Fibroblast of the aortic adventitia (primary cell): ENCODE measurements at regions not wholly inside any gene's neighbourhood (a gene's known extent, or its start where the extent isn't known, plus 50 kb on each side); places are given as distances from the start of the nearest gene placed in this dataset.
"Not testable (repeated sequence)": the region's sequence is repeated elsewhere in the genome, so short reads cannot be mapped to it uniquely, and the experiment has no call there.

Experiments used
- DNase-seq: peaks from one replicate; pipeline ENCODE4 v3.0.0-alpha.2; 2010; ENCODE audit warnings: low read depth
- H3K4me3 ChIP-seq: 2 replicates; pipeline ENCODE4 v1.5.1; 2011; ENCODE audit warnings: low read depth, mild to moderate bottlenecking, control low read depth, low read length, moderate library complexity
- TF ChIP-seq, protein P1 (sequence below): IDR thresholded peaks from 2 replicates; pipeline ENCODE4 v1.5.1; 2011; ENCODE audit warnings: mild to moderate bottlenecking, low read length, control low read depth, inconsistent platforms; ENCODE audit not compliant: insufficient read depth

- DNase-seq: no peak
- TF ChIP-seq, protein P1, sequence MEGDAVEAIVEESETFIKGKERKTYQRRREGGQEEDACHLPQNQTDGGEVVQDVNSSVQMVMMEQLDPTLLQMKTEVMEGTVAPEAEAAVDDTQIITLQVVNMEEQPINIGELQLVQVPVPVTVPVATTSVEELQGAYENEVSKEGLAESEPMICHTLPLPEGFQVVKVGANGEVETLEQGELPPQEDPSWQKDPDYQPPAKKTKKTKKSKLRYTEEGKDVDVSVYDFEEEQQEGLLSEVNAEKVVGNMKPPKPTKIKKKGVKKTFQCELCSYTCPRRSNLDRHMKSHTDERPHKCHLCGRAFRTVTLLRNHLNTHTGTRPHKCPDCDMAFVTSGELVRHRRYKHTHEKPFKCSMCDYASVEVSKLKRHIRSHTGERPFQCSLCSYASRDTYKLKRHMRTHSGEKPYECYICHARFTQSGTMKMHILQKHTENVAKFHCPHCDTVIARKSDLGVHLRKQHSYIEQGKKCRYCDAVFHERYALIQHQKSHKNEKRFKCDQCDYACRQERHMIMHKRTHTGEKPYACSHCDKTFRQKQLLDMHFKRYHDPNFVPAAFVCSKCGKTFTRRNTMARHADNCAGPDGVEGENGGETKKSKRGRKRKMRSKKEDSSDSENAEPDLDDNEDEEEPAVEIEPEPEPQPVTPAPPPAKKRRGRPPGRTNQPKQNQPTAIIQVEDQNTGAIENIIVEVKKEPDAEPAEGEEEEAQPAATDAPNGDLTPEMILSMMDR: no peak
- no peak overlapping the region for H3K4me3 ChIP-seq
Observed at GRCh38 chr14:53228966-53229365, 75.8 kb upstream of the DDHD1 start.

GRCh38 chr14:53227154-53227718 is 74.1 kb upstream of the DDHD1 start:
- TF ChIP-seq, protein P1: no peak
- no peak for DNase-seq
- no peak overlapping the region for H3K4me3 ChIP-seq

DNA sequence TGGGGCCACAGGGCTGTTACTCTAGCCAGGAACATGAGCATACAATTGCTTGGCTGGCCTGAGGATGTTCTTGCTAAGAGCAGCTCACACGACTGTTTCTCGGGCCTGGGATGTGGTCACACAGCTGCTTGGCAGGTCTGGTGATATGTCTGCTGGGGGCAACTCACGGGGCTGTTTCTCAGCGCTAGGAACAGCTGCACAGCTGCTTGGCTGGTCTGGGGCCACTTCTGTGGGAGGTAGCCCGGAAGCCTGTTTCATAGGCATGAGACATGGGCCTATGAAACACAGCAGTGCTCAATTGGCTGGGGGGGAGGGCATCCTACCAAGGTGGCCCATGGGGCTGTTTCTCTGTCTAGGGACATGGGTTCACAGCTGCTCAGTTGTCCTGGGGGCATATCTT is 73.4 kb upstream of the DDHD1 start:
- no peak overlapping the region for H3K4me3 ChIP-seq
- TF ChIP-seq, protein P1: no peak
- no peak for DNase-seq

- H3K4me3 ChIP-seq: no peak overlapping the region
- DNase-seq: no peak
- TF ChIP-seq, protein P1: no peak
Observed at GRCh38 chr14:53220914-53221313, 67.8 kb upstream of the DDHD1 start.

DNA sequence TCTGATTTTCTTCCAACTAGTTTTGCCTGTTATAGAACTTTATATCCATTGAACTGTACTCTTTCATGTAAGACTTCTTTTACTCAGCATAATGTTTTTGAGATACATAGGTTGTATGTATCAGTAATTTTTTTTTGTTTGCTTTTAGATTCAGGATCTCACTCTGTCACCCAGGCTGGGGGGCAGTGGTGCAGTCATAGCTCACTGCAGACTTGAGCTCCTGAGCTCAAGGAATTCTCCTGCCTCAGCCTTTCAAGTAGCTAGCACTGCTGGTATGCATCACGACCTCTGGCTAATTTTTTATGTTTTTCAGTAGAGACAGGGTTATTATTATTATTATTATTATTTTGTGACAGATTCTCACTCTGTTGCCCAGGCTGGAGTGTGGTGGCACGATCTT is 65.0 kb upstream of the DDHD1 start:
- DNase-seq: no peak
- peak overlapping the region; percentile 65 for H3K4me3 ChIP-seq
- TF ChIP-seq, protein P1: no peak

DNA sequence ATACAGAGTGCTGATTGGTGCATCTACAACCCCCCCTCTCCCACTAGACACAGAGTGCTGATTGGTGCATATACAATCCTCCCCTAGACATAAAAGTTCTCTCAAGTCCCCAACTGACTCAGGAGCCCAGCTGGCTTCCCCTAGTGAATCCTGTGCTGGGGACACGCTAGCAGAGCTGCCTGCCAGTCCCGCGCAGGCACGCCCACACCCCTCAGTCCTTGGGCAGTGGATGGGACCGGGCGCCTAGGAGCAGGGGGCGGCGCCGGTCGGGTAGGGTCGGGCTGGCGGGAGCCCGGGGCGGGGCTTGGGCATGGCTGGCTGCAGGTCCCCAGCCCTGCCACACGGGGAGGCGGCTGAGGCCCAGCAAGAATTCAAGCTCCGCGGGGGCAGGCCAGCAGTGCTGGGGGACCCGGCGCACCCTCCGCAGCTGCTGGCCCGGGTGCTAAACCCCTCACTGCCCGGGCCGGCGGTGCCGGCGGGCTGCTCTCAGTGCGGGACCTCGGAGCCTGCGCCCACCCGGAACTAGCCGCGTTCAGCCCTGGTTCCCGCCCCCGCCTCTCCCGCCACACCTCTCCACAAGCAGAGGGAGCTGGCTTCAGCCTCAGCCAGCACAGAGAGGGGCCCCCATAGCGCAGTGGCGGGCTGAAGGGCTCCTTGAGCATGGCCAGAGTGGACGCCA is 64.3 kb upstream of the DDHD1 start:
- TF ChIP-seq, protein P1: peak; percentile 45
- H3K4me3 ChIP-seq: peak overlapping the region; percentile 65
- peak; percentile 31 for DNase-seq

DNA sequence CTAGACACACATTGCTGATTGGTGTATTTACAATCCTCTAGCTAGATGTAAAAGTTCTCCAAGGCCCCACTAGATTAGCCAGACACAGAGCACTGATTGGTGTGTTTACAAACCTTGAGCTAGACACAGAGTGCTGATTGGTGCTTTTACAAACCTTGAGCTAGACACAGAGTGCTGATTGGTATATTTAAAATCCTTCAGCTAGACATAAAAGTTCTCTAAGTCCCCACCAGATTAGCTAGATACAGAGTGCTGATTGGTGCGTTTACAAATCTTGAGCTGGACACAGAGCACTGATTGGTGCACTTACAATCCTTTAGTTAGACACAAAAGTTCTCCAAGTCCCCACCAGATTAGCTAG is 63.8 kb upstream of the DDHD1 start:
- H3K4me3 ChIP-seq: not testable (repeated sequence)

GRCh38 chr14:53216478-53216877 is 63.4 kb upstream of the DDHD1 start:
- not testable (repeated sequence) for DNase-seq, H3K4me3 ChIP-seq

More for the DNA sequence above, 63.8 kb upstream of the DDHD1 start:
- DNase-seq: not testable (repeated sequence)
